ENCODE measurements at regions not wholly inside any gene's neighbourhood (a gene's known extent, or its start where the extent isn't known, plus 50 kb on each side); places are given as distances from the start of the nearest gene placed in this dataset.

DNA sequence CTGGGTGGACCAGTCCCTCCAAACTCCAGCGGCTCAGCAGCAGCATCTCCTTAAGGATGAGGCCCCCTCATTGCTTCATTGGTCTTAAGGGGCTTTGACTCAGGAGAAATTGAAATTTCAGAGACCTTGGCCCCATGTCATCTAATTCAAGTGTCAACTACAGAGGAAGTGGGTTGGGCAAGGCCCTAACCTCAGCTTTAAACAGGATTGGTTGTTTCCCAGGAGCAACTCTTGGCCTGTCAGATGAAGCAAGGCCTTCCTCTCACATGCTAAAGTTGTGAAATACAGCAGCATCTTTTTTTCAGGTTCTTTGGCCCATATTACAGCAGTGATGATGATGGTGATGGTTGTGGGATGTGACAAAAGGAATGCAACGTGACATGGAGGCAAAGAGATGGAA is 348.3 kb downstream of the ICE1 start:
- no peak for DNase-seq (ENCODE audit: low spot score in 2 of 2)
- H3K4me3 ChIP-seq (ENCODE audit: low read depth, poor library complexity, severe bottlenecking), result no peak overlapping the region
- intact Hi-C loops (cut with DNase I; ENCODE audit: low total_unique reads), result no loop called here
- TF ChIP-seq, protein P1, sequence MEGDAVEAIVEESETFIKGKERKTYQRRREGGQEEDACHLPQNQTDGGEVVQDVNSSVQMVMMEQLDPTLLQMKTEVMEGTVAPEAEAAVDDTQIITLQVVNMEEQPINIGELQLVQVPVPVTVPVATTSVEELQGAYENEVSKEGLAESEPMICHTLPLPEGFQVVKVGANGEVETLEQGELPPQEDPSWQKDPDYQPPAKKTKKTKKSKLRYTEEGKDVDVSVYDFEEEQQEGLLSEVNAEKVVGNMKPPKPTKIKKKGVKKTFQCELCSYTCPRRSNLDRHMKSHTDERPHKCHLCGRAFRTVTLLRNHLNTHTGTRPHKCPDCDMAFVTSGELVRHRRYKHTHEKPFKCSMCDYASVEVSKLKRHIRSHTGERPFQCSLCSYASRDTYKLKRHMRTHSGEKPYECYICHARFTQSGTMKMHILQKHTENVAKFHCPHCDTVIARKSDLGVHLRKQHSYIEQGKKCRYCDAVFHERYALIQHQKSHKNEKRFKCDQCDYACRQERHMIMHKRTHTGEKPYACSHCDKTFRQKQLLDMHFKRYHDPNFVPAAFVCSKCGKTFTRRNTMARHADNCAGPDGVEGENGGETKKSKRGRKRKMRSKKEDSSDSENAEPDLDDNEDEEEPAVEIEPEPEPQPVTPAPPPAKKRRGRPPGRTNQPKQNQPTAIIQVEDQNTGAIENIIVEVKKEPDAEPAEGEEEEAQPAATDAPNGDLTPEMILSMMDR (IDR thresholded peaks at IDR 0.05), result no peak
- no peak for TF ChIP-seq POLR2A (IDR thresholded peaks at IDR 0.05)
- 65 to 69% methylated on average over 2 of the region's 2 CpGs for WGBS, 2 donors

DNA sequence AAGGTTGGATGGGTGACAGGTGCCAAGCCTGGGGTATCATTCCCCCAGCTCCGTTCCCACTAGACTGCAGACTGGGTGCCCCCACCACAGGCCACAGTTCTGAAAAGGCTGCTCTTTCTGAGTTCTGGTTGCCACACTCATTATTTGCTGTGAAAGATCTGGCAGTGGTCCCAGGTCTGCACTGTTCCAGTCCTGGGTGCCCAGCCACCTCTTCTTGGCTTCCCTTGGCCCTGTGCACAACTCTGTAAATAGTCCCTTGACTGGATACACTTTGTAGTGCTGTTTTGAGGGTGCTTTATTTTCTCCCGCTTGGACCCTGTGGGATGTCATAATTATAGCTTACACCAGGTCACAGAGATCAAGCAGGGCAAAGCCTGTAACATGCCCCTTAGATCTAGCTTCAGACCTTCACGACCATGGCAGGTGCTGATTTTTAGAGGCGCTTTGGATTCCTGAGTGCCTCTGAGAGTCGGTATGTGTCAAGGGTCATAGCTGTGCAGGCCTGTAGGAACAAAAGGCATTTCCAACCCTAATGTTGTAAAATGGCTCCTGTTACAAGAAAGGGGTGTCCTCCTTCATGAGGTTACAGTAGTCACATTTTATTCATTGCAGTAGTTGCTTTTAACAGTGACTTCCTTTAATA is 344.9 kb downstream of the ICE1 start:
- DNase-seq (ENCODE audit: low spot score in 2 of 2), result no peak

DNA sequence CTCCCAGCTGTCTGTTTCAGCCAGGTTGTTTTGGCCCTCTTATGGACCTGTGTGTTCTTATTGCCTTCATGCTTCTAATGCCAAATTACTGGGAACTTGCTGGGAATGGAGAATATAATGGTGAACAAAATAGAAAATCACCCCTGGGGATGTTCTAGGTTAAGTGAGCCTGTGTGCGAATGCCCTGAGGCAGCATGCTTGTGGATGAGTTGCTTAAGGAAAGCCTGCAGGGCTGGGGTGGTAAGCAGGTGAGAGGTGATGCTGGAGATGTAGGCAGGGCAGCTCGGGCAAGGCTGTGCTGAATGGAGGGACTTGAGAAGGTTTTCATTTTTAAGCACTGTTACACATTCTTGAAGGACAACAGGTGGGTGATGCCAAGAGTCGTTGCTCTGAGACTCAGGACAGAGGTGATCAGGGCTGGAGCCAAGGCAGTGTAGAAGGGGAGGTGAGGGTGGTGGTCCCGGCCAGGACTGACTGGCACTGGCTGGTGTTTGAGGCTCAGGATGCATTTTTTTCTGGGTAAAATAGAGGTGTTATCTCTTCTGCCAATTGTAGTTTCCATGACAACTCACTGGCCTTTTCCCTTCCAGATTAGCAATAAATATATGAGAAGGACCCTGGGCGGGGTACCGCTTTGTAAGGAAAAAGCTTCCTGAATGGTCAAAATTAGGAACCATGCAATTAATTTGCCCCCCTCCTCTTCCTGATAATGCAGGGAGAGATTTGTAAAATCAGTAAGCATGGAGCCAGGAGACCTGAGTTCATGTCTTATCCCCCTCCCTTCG is 342.8 kb downstream of the ICE1 start:
- no peak for DNase-seq (ENCODE audit: low spot score in 2 of 2)
- intact Hi-C loops (cut with DNase I; ENCODE audit: low total_unique reads), result no loop called here
- TF ChIP-seq, protein P1 (IDR thresholded peaks at IDR 0.05), result no peak
- TF ChIP-seq POLR2A (IDR thresholded peaks at IDR 0.05), result no peak
- H3K4me3 ChIP-seq (ENCODE audit: low read depth, poor library complexity, severe bottlenecking), result no peak overlapping the region
- WGBS, 2 donors, result 81 to 87% methylated on average over 7 of the region's 7 CpGs

More for the DNA sequence above, 344.9 kb downstream of the ICE1 start:
- intact Hi-C loops (cut with DNase I; ENCODE audit: low total_unique reads), result no loop called here
- TF ChIP-seq, protein P1 (IDR thresholded peaks at IDR 0.05), result no peak
- no peak for TF ChIP-seq POLR2A (IDR thresholded peaks at IDR 0.05)
- WGBS, 2 donors, result 68 to 75% methylated on average over 5 of the region's 5 CpGs
- no peak overlapping the region for H3K4me3 ChIP-seq (ENCODE audit: low read depth, poor library complexity, severe bottlenecking)

DNA sequence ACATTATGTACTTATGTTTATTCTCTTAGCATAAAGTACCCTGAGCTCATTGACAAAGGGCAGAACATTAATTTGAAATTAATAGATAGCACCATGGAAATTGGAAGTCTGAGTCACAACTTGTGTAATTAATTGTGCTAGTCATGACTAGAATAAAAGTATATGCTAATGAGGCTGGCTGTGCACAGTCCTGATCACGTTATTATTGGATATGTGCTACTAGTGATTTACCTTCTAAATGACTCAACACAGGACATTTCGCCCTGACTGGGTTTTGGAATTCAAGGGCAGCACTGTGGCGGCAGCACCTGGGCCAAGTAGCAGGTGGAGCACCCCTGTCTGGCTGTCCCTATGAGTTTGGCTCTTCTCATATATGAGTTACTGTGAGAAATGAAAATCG is 341.8 kb downstream of the ICE1 start:
- 61 to 70% methylated on average over 4 of the region's 4 CpGs for WGBS, 2 donors
- TF ChIP-seq, protein P1 (IDR thresholded peaks at IDR 0.05), result no peak
- TF ChIP-seq POLR2A (IDR thresholded peaks at IDR 0.05), result no peak
- no peak for DNase-seq (ENCODE audit: low spot score in 2 of 2)
- no peak overlapping the region for H3K4me3 ChIP-seq (ENCODE audit: low read depth, poor library complexity, severe bottlenecking)
- intact Hi-C loops (cut with DNase I; ENCODE audit: low total_unique reads), result no loop called here

- no peak overlapping the region for H3K4me3 ChIP-seq (ENCODE audit: low read depth, poor library complexity, severe bottlenecking)
- intact Hi-C loops (cut with DNase I; ENCODE audit: low total_unique reads), result no loop called here
- no peak for TF ChIP-seq POLR2A (IDR thresholded peaks at IDR 0.05)
- TF ChIP-seq, protein P1 (IDR thresholded peaks at IDR 0.05), result no peak
- DNase-seq (ENCODE audit: low spot score in 2 of 2), result no peak
- WGBS, 2 donors, result 64 to 66% methylated on average over 2 of the region's 2 CpGs
Observed at GRCh38 chr5:5756762-5757161, 334.3 kb downstream of the ICE1 start.
